ENCODE measurements at regions not wholly inside any gene's neighbourhood (a gene's known extent, or its start where the extent isn't known, plus 50 kb on each side); places are given as distances from the start of the nearest gene placed in this dataset.

- no peak for DNase-seq
Observed at GRCh38 chr21:43348170-43348766, 78.7 kb downstream of the SIK1 start.

GRCh38 chr21:43347461-43348169 lies 79.3 kb downstream of the SIK1 start:
- no peak for DNase-seq

DNA sequence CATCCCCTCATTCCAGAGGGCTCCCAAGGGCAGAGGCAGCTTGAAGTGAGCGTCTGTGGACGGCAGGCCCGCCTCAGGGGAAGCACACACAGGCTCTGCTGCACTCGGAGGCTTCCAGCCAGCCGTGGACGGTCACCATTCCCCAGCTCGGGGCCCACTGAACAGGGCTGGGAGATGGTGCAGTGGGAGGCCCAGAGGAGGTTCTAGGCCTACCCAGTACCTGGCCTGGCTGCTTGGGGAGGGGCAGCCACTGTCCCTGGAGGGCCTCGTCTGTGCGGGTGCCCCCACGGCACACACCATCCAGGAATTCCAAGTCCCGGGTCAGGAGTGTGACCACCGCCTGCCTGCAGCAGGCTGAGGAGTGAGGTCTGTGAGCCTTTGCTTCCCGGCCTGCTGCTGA lies 80.4 kb downstream of the SIK1 start:
- no peak for DNase-seq

DNA sequence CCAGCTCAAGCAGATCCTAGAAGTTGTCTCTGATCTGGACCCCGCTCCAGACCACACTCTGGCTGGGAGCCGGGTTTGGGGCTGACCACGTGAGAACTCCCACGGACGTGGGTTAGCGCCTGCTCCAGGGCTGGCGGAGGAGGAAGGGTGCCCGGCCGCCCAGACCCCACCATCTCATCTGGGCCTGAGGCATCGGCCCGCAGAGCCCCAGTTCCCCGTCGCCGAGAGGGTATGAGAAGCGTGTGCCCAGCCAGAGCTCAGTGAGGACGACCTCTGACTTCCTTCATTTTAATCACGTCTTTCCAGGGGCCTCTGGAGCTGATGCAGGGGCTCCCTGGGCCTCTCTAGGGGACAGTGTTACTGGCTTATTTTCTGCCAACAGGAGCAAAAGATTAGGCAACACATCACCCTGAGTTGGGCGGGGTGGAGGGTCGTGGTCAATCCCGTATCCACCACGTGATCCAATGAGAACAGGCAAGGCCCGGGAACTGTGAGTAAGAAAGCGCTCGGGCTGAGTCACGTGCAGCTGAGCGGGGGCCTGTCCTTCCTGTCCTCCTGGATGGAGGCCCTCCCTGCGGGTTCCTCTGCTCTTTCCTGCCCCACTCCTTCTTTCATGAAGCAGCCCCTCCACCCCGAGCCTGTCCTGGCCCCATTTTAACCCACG lies 81.1 kb downstream of the SIK1 start:
- DNase-seq: no peak

DNA sequence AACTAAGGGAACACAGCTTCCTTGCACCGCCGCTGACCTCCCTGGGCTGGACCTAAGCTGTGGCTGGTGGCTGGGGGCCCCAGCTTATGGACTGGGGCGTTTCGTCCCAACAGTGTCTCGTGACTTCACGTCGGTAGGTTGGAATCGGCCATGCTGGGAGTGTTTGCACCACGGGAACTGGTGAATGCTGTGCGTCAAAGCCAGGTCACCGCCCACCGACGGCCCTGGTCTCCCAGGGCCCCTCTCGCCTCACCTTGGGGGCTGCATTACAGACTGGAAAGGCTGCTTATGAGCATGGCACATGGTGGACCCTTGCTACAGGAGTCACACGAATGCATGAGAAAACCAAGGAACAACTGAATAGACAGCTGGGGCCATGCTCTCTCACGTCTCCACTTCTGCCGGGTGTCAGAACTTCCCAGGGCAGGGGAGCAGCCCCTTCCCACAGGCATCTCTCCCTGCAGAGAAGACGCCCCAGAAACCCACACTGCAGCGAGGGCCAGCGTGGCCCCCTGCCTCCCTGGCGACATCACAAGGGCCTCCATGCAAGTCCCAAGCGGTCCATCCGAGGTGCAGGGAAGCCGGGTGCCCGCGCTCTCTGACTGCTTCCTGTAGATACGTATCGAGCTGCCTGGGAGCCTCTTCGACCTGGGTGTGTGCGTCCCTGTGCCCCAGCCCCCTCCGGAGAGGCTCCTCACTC lies 81.7 kb downstream of the SIK1 start:
- no peak for DNase-seq

GRCh38 chr21:43343992-43344886 lies 82.7 kb downstream of the SIK1 start:
- DNase-seq: no peak

DNA sequence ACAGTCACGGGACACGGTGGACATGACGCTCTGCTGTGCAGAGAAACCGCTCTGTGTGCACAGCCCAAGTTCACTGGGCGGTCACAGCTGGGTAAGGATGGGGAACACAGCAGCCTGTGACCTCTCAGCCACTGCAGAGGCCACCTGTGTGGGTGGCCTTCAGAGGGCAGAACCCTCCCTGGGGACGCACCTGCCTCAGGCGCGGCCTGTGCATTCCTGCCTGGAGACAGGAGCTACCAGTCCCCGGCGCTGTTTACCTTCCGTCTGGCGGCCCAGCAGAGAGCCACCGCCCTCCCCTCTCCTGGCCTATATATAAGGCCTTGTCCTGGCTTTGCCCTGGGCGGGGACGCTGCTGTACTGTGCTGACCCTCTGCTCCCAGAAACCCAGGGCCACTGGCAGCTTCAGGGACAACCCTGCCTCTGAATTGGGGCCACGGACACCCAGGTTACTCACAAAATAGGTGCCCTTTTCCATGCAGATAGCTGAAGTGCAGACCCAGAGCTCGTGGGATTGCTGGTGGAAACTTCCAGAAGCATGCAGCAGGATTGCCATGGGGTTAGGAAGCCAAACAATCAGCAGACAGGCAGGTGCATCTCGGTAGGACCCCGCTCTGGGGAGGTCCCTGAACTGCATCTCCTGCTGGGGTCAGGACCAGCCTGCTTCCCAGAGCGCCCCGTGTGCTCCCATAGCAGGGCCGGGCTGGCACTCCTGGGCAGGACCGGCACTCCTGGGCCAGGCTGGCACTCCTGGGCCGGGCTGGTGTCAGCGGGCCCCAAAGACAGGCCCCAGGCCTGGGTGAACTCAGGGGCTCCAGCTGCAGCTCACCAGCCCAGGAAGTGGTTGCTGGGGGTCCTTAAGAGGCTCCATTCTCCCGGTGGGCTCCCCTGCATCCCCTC lies 83.6 kb downstream of the SIK1 start:
- DNase-seq: no peak

DNA sequence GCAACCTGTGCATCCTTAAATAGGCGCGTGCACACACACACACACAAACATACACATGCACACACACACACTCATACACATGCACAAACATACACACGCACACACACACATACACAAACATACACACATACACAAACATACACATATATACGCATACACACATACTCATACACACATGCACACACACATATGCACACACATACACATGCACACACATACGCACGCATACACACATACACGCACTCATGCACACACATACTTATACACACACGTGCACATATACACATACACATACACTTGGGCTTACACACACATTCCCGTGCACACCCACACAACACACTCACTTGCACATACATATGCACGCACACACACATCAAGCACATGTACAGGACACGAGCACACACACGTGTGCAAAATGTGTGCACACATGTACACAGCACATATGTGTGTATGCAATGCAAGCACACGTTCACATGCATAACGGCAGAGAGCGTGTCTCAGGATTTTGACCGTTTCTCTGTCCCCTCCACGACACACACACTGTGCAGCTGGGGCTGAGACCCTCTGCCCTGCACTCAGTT lies 84.5 kb downstream of the SIK1 start:
- DNase-seq: no peak

- no peak for DNase-seq
Observed at GRCh38 chr21:43341378-43342161, 85.4 kb downstream of the SIK1 start.

- DNase-seq: no peak
Observed at GRCh38 chr21:43340491-43341377, 86.2 kb downstream of the SIK1 start.

DNA sequence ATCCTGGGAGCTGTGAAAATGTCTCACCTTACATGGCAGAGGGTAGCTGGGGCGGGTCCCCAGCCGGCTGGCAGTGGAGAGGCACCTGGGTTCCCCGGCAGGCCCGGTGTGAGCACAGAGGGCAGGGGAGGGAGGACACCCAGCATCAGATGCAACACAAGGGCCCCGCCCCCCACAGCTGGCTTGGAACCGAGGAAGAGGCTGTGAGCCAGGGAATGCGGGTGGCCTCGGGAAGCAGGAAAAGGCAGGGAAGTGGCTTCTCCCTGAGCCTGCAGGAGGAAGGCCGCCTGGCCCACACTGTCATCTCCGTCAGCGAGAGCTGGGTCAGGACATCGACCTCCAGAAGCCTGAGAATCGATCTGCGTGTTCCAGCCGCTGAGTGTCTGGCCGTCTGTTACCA lies 87.3 kb downstream of the SIK1 start:
- no peak for DNase-seq

GRCh38 chr21:43338951-43339350 lies 88.0 kb downstream of the SIK1 start:
- no peak for DNase-seq

DNA sequence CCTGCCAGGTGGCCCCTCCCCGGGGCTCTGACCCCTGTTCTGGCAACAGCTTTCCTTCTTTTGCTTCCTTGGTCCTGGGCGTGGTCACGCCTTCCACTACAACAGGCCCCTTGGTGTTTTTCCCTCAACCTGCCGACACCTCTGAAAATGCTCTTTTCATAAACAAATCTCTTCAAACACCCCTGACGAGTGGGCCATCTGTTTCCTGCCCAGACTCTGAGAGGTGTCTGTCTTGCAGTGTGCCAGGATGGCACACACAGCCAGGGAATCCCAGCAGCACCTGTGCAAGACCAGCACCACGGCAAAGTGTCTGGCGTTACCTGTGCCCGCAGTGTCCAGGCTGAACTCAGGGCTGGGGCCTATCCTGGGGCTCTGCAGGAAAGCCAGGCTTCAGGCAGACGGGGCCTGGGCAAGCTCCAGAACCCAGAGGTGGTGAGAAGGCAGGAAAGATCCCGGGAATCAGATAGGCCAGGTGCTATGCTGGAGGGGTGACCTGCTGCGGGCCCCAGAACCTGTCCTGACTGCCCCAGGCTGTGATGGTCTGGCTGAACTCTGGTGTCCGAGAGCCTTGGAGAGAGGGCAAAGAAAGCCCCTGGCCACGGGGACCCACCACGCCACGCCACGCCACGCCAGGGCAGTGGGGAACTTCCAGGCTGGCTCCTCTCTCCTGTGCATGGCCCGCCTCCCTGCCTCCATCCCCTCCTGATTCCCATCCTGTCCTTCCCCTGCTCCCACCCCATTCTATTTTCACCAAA lies 88.9 kb downstream of the SIK1 start:
- DNase-seq: no peak

DNA sequence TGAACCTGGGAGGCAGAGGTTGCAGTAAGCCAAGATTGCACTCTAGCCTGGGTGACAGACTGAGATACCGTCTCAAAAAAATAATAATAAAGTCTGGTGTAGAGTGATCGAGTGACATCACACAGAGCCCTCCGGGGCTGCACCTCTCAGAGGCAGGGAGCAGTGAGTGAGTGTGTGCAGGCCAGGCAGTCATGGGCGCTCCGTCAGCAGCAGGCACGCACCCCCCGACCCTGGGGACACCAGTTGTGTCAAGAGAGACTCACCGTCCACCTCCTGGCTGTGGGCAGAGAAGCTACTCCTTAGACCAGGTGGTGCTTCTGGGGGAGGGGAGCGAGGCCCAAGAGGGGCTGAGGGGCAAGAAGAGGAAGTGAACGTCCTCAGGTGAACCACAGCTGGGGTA lies 91.8 kb downstream of the SIK1 start:
- DNase-seq: no peak

DNA sequence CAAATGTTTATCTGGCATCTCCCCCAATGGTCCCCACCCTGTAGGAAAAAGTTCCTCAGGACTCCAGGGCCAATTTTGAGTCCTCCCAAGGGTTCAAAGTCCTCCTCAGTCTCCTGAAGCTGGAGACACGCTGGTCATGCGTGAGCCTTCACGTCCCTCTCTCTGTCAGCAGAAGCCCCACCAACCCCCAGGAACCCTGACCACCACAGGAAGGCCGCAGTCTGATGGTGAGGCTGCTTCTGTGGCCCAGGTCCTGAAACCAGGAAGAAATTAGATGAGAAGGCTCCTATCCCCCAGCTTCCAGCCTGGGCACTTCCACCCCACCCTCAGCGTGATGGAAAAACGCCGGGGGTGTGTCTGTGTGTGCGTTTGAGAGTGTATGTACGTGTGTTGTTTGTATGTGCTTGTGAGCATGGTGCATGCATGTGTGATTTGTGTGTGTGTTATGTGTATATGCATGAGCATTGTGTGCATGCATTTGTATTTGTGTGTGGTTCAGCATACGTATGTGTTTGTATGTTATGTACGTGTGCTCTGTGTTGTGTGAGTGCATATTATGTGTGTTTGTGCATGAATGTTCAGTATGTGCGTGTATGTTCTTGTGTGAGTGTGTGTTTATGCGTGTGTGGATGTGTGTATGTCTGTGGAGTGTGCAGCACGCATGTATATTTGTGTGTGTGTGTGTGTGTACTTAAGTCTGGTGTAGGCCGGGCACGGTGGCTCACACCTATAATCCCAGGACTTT lies 92.5 kb downstream of the SIK1 start:
- no peak for DNase-seq

GRCh38 chr21:43333298-43334062 lies 93.5 kb downstream of the SIK1 start:
- DNase-seq: no peak

- no peak for DNase-seq
Observed at GRCh38 chr21:43332861-43333297, 94.1 kb downstream of the SIK1 start.
